ENCODE measurements at regions not wholly inside any gene's neighbourhood (a gene's known extent, or its start where the extent isn't known, plus 50 kb on each side); places are given as distances from the start of the nearest gene placed in this dataset.
A peak's percentile ranks its signal among the peaks of the same experiment; 100 is the strongest.

DNA sequence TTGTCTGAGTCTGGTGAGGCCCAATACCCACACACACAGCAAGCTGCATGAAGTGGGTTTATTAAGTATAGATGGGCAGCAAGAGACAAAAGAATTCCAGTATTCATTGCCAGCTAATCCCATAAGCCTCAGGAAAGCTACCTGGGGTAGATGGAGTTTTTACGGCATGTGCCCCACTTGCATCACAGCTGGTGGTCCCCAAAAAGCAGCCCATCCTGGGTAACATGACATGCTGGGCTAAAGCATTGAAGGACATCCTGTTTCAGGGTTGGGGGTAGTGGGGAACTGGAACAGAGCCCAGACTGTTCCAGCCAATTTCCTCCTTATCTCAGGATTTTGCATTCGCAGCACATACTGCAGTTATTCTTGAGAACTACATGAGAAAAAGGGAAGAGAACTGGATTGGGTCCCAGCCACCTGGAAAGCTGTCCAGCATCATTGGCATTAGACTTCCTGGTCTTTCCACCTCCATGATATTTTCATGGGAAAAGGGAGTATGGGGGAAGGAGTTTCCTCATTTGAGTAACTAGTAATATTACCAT lies 240.1 kb upstream of the MMADHC start:
- Mint-ChIP-seq H3K4me3 (ENCODE audit: low read depth) (no peak overlapping the region), H3K27ac (no peak overlapping the region), H3K36me3 (ENCODE audit: insufficient read depth) (no peaks in the 10 kb centered on the region), H3K4me1 (ENCODE audit: low read depth) (peaks cover 12% of the 10 kb centered on the region), H3K27me3 (no peaks in the 10 kb centered on the region), H3K9me3 (ENCODE audit: low read depth) (peaks cover 6% of the 10 kb centered on the region)
- TF ChIP-seq CTCF (IDR thresholded peaks at IDR 0.05; ENCODE audit: unreplicated experiment) = no peak
- no peak for DNase-seq (ENCODE audit: low spot score, unreplicated experiment)

GRCh38 chr2:149826471-149827125 lies 239.0 kb upstream of the MMADHC start:
- TF ChIP-seq CTCF (IDR thresholded peaks at IDR 0.05; ENCODE audit: unreplicated experiment) = no peak
- H3K4me1 Mint-ChIP-seq (ENCODE audit: low read depth) = peaks cover 11% of the 10 kb centered on the region
- no peaks in the 10 kb centered on the region for H3K27me3 Mint-ChIP-seq
- H3K36me3 Mint-ChIP-seq (ENCODE audit: insufficient read depth) = no peaks in the 10 kb centered on the region
- H3K27ac Mint-ChIP-seq = no peak overlapping the region
- DNase-seq (ENCODE audit: low spot score, unreplicated experiment) = no peak
- no peak overlapping the region for H3K4me3 Mint-ChIP-seq (ENCODE audit: low read depth)
- peaks cover 9% of the 10 kb centered on the region for H3K9me3 Mint-ChIP-seq (ENCODE audit: low read depth)

DNA sequence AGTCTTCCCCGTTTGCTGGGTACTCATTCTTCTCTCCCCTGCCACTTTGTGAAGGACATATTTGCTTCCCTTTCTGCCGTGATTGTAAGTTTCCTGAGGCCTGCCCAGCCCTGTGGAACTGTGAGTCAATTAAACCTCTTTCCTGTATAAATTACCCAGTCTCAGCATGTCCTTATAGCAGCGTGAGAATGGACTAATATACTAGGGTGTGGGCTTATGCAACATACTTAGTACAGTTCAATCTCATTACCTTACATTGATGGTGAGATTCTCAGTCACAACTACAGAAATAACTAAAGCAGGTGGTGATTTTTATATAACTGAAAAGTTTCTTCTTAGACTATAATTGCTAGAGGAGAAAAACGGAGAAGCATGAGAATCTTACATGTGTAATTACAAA lies 237.9 kb upstream of the MMADHC start:
- TF ChIP-seq CTCF (IDR thresholded peaks at IDR 0.05; ENCODE audit: unreplicated experiment) = no peak
- H3K27me3 Mint-ChIP-seq = no peaks in the 10 kb centered on the region
- no peak overlapping the region for H3K4me3 Mint-ChIP-seq (ENCODE audit: low read depth)
- H3K27ac Mint-ChIP-seq = no peak overlapping the region
- H3K9me3 Mint-ChIP-seq (ENCODE audit: low read depth) = peaks cover 9% of the 10 kb centered on the region
- no peak for DNase-seq (ENCODE audit: low spot score, unreplicated experiment)
- no peaks in the 10 kb centered on the region for H3K36me3 Mint-ChIP-seq (ENCODE audit: insufficient read depth)
- H3K4me1 Mint-ChIP-seq (ENCODE audit: low read depth) = peaks cover 6% of the 10 kb centered on the region

DNA sequence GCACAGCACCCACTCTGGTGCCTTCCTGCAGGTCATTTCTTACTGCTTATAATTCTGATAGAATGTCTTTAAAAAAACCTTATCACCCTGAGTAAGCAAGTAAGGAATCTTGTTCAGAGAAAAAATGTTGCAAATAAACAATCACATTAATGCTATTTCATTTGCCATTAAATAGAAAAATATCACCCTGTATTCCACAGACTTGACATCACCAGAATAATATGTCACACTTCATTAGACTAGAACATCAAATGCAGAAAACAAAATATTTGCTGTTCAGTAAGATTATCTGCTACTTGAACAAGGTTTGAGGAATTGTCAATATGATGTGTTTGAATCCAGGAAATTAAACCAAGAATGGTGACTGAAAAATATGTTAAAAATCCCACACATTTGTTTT lies 236.6 kb upstream of the MMADHC start:
- no peak overlapping the region for H3K27ac Mint-ChIP-seq
- peaks cover 11% of the 10 kb centered on the region for H3K4me1 Mint-ChIP-seq (ENCODE audit: low read depth)
- no peaks in the 10 kb centered on the region for H3K27me3 Mint-ChIP-seq
- TF ChIP-seq CTCF (IDR thresholded peaks at IDR 0.05; ENCODE audit: unreplicated experiment) = no peak
- DNase-seq (ENCODE audit: low spot score, unreplicated experiment) = no peak
- no peak overlapping the region for H3K4me3 Mint-ChIP-seq (ENCODE audit: low read depth)
- peaks cover 9% of the 10 kb centered on the region for H3K9me3 Mint-ChIP-seq (ENCODE audit: low read depth)
- no peaks in the 10 kb centered on the region for H3K36me3 Mint-ChIP-seq (ENCODE audit: insufficient read depth)

DNA sequence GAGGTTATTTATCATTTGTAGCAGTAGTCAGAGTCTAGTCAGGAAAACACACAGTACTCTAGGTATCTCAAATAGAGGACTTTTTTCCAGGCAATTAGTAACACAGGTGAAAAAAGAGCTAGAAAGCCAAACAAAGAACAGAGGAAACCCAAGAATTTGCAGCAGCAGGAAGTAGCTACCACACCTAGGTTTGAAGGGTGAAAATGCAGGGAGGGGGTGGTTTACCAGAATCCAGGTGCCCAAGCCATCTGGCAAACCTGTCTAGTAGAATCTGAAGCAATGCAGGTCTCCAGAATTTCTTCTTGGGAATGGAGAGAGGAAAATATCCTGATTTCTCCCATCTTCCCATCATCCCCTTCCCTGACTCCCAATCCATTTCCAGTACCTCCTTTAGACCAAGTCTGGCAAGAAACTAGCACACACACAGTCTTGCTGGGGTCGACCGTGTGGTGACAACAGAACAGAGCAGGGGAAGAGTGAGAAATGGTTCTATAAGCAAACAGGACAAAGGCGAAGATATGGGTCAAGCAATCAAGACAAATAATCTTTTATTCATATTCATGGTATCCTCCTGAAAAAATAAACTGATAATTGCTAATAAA lies 231.9 kb upstream of the MMADHC start:
- H3K4me3 Mint-ChIP-seq (ENCODE audit: low read depth) = no peak overlapping the region
- no peak for DNase-seq (ENCODE audit: low spot score, unreplicated experiment)
- no peaks in the 10 kb centered on the region for H3K36me3 Mint-ChIP-seq (ENCODE audit: insufficient read depth)
- peak overlapping the region; percentile 69 for H3K27ac Mint-ChIP-seq
- no peak for TF ChIP-seq CTCF (IDR thresholded peaks at IDR 0.05; ENCODE audit: unreplicated experiment)
- no peaks in the 10 kb centered on the region for H3K27me3 Mint-ChIP-seq
- peaks cover 12% of the 10 kb centered on the region for H3K9me3 Mint-ChIP-seq (ENCODE audit: low read depth)
- peaks cover 9% of the 10 kb centered on the region for H3K4me1 Mint-ChIP-seq (ENCODE audit: low read depth)
